ENCODE measurements at regions not wholly inside any gene's neighbourhood (a gene's known extent, or its start where the extent isn't known, plus 50 kb on each side); places are given as distances from the start of the nearest gene placed in this dataset.

GRCh38 chr1:9435854-9436640 is 103.2 kb upstream of the SLC25A33 start:
- no peak overlapping the region for H3K27ac ChIP-seq (ENCODE audit: low read depth in 2 of 2, low read length in 1 of 2)
- no peaks in the 10 kb centered on the region for H3K9me3 ChIP-seq
- no peaks in the 10 kb centered on the region for H4K20me1 ChIP-seq (ENCODE audit: insufficient read depth)
- H3K9me2 ChIP-seq, result no peaks in the 10 kb centered on the region
- H3K9ac ChIP-seq, result no peak overlapping the region
- no peaks in the 10 kb centered on the region for H3F3A ChIP-seq (replicated peaks; ENCODE audit: insufficient read depth)
- H3K4me2 ChIP-seq, result no peak overlapping the region
- no peaks in the 10 kb centered on the region for H3K27me3 ChIP-seq (ENCODE audit: insufficient read depth)
- WGBS (ENCODE audit: low lambda C conversion rate), result 61% methylated on average over 5 of the region's 5 CpGs
- no peaks in the 10 kb centered on the region for H3K4me1 ChIP-seq (ENCODE audit: control insufficient read depth in 1 of 2, insufficient read depth in 2 of 2, low read depth in 1 of 2, low read length in 1 of 2)
- no peak overlapping the region for H3K4me3 ChIP-seq (ENCODE audit: low read depth in 2 of 2, low read length in 1 of 2)
- ChIA-PET CTCF (interaction anchor here (1.2 kb wide), 1 partner anchor 55 kb away, joined by 3 read pairs; no protein-coding TSS in a partner anchor), POLR2A (no interaction called here)
- TF ChIP-seq SIN3A (IDR thresholded peaks at IDR 0.05; ENCODE audit: borderline replicate concordance, low read depth, low read length) (no peak), RFX5 (IDR thresholded peaks at IDR 0.05; ENCODE audit: low read length) (no peak), FOXM1 (IDR thresholded peaks at IDR 0.05; ENCODE audit: low read depth) (no peak), CTCF (IDR thresholded peaks at IDR 0.05) (no peak), USF1 (IDR thresholded peaks at IDR 0.05; ENCODE audit: borderline replicate concordance, low read depth) (no peak), JUND (IDR thresholded peaks at IDR 0.05) (no peak), EP300 (IDR thresholded peaks at IDR 0.05; ENCODE audit: borderline replicate concordance in 1 of 2, low read depth in 1 of 2, low read length in 1 of 2) (no peak), SMC3 (IDR thresholded peaks at IDR 0.05; ENCODE audit: low read depth, low read length) (no peak), YY1 (IDR thresholded peaks at IDR 0.05; ENCODE audit: low read depth) (no peak), REST (IDR thresholded peaks at IDR 0.05; ENCODE audit: low read depth, low read length) (no peak), RAD21 (IDR thresholded peaks at IDR 0.05; ENCODE audit: low read length) (no peak), IRF3 (IDR thresholded peaks at IDR 0.05; ENCODE audit: low read depth, low read length) (no peak)
- no peak for DNase-seq
- H3K79me2 ChIP-seq (ENCODE audit: insufficient read depth), result no peaks in the 10 kb centered on the region
- H2AFZ ChIP-seq (ENCODE audit: low read depth), result no peak overlapping the region
- H3K36me3 ChIP-seq (replicated peaks in 1 of 2; ENCODE audit: control insufficient read depth in 1 of 2, insufficient read depth in 2 of 2, low read length in 1 of 2), result no peaks in the 10 kb centered on the region
